NCI-H446 (cell line): ENCODE measurements at regions not wholly inside any gene's neighbourhood (a gene's known extent, or its start where the extent isn't known, plus 50 kb on each side); places are given as distances from the start of the nearest gene placed in this dataset.

Experiments
- DNase-seq, 2 experiments: peaks; one replicate each; lab custom pipeline; 2025; lab: John Stamatoyannopoulos, UW

GRCh38 chr13:55660851-55661250 is 1479.9 kb upstream of the PRR20A start:
- no peak for DNase-seq

- DNase-seq: no peak
Measured at GRCh38 chr13:55661505-55661904, 1479.2 kb upstream of the PRR20A start.

- no peak for DNase-seq
Measured at GRCh38 chr13:55664178-55664577, 1476.5 kb upstream of the PRR20A start.

- peak in 1 of 2 experiments; percentile 3 for DNase-seq
Measured at GRCh38 chr13:55669051-55669450, 1471.7 kb upstream of the PRR20A start.

GRCh38 chr13:55673910-55674309 is 1466.8 kb upstream of the PRR20A start:
- DNase-seq: no peak

DNA sequence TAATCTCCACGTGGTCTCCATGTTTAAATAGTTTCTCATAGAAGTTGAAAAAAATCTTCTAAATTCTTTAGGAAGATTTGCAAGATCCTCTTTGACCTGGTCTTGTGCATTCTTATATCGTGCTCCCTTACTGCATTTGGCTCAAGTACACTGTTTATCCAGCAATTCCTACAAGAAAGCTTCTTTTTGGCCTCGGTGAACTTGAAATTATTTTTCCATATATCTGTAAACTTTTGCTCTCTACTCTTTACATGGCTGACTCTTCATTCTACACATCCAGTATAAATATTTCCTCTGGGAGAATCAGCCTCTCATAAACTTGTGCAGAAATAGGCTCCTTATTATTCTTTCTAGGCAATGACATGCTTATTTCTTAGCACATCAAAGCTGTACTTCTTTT is 1457.9 kb upstream of the PRR20A start:
- no peak for DNase-seq

- no peak for DNase-seq
Measured at GRCh38 chr13:55705526-55705925, 1435.2 kb upstream of the PRR20A start.

DNA sequence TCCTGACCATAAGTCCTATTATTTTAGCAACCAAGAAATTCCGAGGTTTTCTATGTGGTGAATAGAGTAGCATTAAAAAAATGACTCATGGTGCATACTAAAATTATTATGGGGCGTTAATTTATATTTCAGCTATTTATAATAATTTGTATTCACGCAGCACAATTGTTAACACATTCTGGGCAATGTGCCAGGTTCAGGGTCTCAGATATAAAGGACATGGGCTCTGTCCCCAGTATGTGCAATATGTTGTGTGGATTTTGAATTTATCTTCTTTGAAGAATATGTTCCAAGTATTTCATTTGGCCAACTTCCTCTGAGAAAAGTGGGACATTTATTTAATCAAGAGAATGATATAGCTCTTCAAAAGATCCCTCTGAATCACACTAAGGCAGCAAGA is 1434.7 kb upstream of the PRR20A start:
- peak; percentile 30 to 57 for DNase-seq

- DNase-seq: no peak
Measured at GRCh38 chr13:55714120-55714519, 1426.6 kb upstream of the PRR20A start.

DNA sequence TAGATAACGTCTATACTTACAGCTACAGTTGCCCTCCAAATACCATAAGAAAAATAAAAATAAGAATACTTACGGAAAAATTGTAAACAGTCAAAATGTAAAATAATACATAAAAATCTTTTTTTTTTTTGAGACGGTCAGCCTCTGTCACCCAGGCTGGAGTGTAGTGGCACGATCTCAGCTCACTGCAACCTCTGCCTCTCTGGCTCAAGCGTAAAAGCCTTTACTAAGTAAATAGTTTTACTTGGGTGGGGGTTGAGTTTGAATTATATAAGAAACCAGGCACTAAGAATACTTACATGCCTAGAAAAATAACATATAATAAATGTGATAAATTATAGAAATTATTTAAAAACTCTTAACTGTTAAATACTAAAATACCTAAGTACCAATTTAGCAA is 1413.0 kb upstream of the PRR20A start:
- no peak for DNase-seq

DNA sequence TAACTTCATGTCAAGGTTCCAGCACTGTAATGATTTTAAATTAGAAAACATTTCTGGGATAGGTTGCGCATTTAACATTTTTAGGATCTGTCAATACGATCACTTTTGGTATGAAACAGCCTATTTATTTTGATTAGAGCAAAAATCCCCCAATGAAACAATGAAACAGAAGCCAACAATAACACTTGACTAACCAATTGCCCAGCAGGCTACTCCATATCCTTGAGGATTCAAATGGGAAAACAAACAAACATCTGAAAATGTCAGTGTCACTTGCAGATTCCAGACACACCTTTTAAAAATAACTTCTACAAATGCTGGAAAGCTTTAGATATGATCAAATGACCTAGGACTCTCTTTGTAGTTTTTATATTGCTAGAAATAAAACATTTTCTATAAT is 1412.5 kb upstream of the PRR20A start:
- DNase-seq: no peak

GRCh38 chr13:55745828-55746227 is 1394.9 kb upstream of the PRR20A start:
- DNase-seq: no peak

DNA sequence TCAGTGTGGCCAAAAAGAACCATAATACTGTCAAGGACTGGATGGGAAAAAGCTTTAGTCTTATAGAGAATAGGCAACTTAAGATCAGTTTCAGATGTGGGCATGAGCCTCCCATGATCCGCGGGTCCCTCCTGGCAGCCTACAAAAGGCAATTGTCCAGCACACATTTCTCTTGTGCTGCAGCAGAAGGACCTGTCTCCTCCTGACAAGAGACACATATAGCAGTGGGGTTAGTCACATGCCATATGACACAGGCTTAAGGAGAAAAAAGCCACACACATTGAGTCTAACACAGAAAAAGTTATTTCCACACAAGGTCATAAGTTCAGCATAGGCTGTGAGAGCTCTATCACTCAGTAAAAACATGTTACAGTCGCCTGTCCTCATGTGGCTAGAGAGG is 1378.7 kb upstream of the PRR20A start:
- no peak for DNase-seq

GRCh38 chr13:55777612-55778011 is 1363.1 kb upstream of the PRR20A start:
- DNase-seq: no peak

GRCh38 chr13:55783841-55784240 is 1356.9 kb upstream of the PRR20A start:
- DNase-seq: no peak

GRCh38 chr13:55788548-55788947 is 1352.2 kb upstream of the PRR20A start:
- no peak for DNase-seq

DNA sequence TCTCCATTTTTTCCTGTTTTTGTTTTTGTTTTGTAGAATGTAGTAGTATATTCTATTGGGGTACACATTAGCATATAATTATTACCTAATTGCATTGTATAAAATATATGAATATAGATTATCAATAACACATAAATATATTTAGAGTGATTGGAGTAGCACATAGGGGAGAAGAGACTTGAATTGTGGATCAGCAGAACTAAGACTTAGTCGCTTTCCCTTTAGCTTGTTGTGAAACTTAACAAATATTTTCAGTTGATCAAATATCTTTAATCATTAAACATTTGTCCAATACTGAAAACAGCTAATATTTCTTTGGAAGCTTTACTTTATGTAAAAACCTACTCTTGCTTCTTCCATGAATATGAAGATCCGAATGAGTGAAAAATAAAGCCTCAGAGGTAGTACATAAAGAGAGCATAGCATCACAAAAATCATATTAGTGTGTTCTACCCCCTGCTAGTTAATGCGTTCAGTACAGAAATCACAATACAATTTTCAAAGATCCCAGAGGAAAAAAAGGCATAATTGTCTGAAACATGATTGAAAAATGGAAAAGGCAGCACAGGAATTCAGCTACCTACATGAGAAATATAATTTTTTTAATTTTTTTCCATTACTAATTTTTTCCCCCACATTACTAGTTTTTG is 1348.0 kb upstream of the PRR20A start:
- DNase-seq: no peak

DNA sequence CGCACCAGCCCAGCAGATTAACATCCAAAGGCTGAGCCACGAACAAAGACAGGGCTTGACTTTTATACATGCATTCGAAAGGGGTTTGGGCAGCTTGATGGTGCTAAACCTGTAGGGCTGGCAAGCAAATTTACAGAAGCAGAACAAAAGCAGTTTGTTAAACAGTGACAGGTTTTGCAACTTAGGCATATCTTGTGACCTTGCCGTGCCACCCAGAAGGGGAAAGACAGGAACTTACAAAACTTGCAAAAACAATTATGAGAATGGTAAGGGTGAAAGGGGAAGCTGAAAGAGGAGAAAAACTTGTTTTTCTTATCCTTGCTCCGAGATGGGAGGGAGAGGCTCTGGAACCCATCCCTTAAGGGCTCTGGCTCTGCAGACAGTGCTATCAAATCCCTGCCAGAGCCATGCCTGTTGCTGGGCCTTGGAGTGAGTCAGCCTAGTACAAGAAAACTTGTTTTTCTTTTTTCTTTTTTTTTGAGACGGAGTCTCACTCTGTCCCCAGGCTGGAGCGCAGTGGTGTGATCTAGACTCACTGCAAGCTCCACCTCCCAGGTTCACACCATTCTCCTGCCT is 1325.2 kb upstream of the PRR20A start:
- no peak for DNase-seq

DNA sequence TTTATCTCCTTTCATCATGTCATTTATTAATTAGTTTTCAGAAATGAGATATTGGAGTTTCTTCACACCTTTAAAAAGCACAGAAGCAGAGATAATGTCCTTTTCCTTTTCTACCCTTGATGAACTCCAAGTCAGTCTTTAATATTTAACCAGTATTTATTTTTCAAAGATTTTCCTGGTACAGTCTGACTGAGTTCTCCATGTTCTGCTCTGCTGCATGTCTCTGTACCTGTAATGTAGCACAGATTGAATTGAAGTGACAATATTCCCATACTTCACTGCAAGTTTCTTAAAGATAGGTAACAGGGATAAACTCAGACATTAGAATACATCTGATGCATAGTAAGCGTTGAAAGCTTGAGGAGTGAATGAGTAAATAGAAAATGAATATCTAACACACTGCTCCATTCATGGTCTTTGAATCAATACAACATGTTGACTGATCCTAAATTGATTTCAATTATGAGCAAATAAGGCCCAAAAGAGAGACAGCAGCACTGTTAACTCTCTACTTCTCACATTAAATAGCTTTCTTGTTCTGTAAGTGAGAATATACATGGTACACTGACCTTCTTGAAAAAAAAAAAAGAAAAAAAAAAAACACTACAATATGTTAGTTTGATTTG is 1323.6 kb upstream of the PRR20A start:
- no peak for DNase-seq

- DNase-seq: no peak
Measured at GRCh38 chr13:55820817-55821216, 1319.9 kb upstream of the PRR20A start.

- no peak for DNase-seq
Measured at GRCh38 chr13:55869648-55870047, 1271.1 kb upstream of the PRR20A start.

- DNase-seq: no peak
Measured at GRCh38 chr13:55887561-55887960, 1253.2 kb upstream of the PRR20A start.

DNA sequence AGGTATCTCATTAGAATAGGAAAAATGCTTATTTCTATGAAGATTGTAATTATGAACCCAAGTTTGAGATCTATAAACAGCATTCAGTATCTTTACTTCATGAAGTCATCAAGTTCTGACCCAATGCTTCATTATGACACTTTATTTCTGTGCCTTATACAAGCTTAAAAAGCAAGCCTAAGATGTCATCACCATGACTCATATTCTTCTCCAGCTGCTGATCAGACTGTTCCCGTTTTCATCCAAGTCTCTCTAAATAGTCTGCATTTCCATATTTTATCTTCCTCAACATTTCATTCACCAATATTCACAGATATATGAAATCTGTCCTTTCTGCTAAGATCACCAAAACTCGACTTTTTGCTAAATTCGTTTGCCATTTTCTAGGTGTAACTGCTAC is 1247.2 kb upstream of the PRR20A start:
- no peak for DNase-seq

- DNase-seq: no peak
Measured at GRCh38 chr13:55937180-55937579, 1203.5 kb upstream of the PRR20A start.
